Skeletal muscle tissue (tissue), 3 donors: ENCODE measurements at regions not wholly inside any gene's neighbourhood (a gene's known extent, or its start where the extent isn't known, plus 50 kb on each side); places are given as distances from the start of the nearest gene placed in this dataset.
A peak's percentile ranks its signal among the peaks of the same experiment; 100 is the strongest.
"Not testable (repeated sequence)": the region's sequence is repeated elsewhere in the genome, so short reads cannot be mapped to it uniquely, and the experiment has no call there.

Source experiments
- H3K27ac ChIP-seq: one replicate; pipeline ENCODE4 v1.7.0; 2013; ENCODE audit warnings: mild to moderate bottlenecking, low read depth, low read length, inconsistent platforms
- H3K27me3 ChIP-seq, 3 donors: one replicate each; pipeline ENCODE4 v1.7.0; 2013; ENCODE audit warnings: low read length in 3 of 3; ENCODE audit not compliant: control insufficient read depth in 3 of 3, insufficient read depth in 3 of 3
- H3K36me3 ChIP-seq, 3 donors: one replicate each; pipeline ENCODE4 v1.7.0; 2013; ENCODE audit warnings: low read length in 3 of 3; ENCODE audit not compliant: control insufficient read depth in 3 of 3, insufficient read depth in 3 of 3
- H3K4me1 ChIP-seq, 3 donors: one replicate each; pipeline ENCODE4 v1.7.0; 2013; ENCODE audit warnings: low read length in 3 of 3, mild to moderate bottlenecking in 3 of 3; ENCODE audit not compliant: control insufficient read depth in 3 of 3, insufficient read depth in 3 of 3
- H3K4me3 ChIP-seq, 3 donors: one replicate each; pipeline ENCODE4 v1.7.0; 2013; ENCODE audit warnings: low read length in 3 of 3
- H3K9ac ChIP-seq, 3 donors: one replicate each; pipeline ENCODE4 v1.7.0; 2013; ENCODE audit warnings: low read length in 3 of 3, mild to moderate bottlenecking in 3 of 3, moderate library complexity in 2 of 3, low read depth in 1 of 3
- H3K9me3 ChIP-seq, 3 donors: one replicate each; pipeline ENCODE4 v1.7.0; 2013; ENCODE audit warnings: low read length in 3 of 3; ENCODE audit not compliant: control insufficient read depth in 3 of 3
- donor health status: Osteomylitis.

- Histone ChIP-seq H3K27me3 (peaks cover 0 to 4% (median 4%) of the 10 kb centered on the region in 3 donors), H3K4me3 (no peak overlapping the region), H3K9ac (no peak overlapping the region), H3K9me3 (peaks cover 0 to 12% (median 2%) of the 10 kb centered on the region in 3 donors), H3K27ac (no peak overlapping the region), H3K4me1 (peaks cover 0 to 4% (median 4%) of the 10 kb centered on the region in 3 donors), H3K36me3 (no peaks in the 10 kb centered on the region)
These were observed 97.5 kb downstream of the DLL1 start for GRCh38 chr6:170193326-170193821.

- no peak overlapping the region for H3K27ac ChIP-seq
- H3K27me3 ChIP-seq, result peaks cover 0 to 4% (median 4%) of the 10 kb centered on the region in 3 donors
- no peak overlapping the region for H3K9ac ChIP-seq
- no peaks in the 10 kb centered on the region for H3K36me3 ChIP-seq
- H3K4me3 ChIP-seq, result no peak overlapping the region
- peaks cover 0 to 9% (median 8%) of the 10 kb centered on the region in 3 donors for H3K4me1 ChIP-seq
- H3K9me3 ChIP-seq, result peaks cover 0 to 12% (median 2%) of the 10 kb centered on the region in 3 donors
These were observed 98.0 kb downstream of the DLL1 start for GRCh38 chr6:170192905-170193304.

DNA sequence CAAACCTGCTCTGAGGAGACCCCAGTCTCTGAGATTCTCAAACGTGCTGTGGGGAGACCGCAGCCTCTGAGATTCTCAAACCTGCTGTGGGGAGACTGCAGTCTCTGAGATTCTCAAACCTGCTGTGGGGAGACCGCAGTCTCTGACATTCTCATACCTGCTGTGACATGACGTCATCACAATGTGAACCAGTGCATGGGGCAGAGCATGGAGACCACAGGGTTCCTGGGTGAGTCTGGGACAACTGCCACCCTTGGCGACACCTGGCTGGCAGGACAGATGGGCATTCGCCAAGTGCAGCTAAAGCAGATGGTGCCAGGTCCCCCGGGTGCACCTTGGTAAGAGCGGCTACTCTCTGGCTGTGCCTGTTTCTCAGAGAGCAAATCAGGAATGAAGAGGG lies 98.8 kb downstream of the DLL1 start:
- not testable (repeated sequence) for H3K27ac ChIP-seq

DNA sequence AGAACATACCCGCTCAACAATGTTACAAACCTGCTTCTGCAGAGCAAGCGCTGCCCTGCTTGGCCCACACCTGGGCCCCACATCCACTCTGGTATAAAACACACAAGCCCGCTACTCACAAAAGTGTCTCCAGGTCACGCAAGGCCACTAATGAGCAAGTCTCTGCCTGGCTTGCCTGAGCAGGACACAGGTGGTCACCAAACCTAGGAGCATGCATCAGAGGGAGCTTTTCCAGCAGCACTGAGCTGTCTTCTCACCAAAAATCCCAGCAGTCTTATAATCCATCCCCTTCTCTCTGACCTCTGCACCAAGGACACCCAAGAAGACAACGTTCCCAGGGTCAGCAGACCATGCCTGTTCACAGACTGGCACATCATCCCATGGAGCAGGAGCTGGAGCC lies 100.8 kb downstream of the DLL1 start:
- Histone ChIP-seq H3K36me3 (no peaks in the 10 kb centered on the region), H3K27ac (no peak overlapping the region), H3K4me1 (peaks cover 0 to 14% (median 8%) of the 10 kb centered on the region in 3 donors), H3K9me3 (peaks cover 0 to 2% (median 2%) of the 10 kb centered on the region in 3 donors), H3K27me3 (peaks cover 0 to 7% (median 4%) of the 10 kb centered on the region in 3 donors), H3K4me3 (no peak overlapping the region), H3K9ac (no peak overlapping the region)

More for the DNA sequence above, 98.8 kb downstream of the DLL1 start:
- H3K4me3 ChIP-seq, H3K9ac ChIP-seq, H3K36me3 ChIP-seq, H3K27me3 ChIP-seq: not testable (repeated sequence)
- H3K4me1 ChIP-seq, result peaks cover 0 to 14% (median 8%) of the 10 kb centered on the region in 3 donors
- H3K9me3 ChIP-seq, result peaks cover 0 to 12% (median 2%) of the 10 kb centered on the region in 3 donors

DNA sequence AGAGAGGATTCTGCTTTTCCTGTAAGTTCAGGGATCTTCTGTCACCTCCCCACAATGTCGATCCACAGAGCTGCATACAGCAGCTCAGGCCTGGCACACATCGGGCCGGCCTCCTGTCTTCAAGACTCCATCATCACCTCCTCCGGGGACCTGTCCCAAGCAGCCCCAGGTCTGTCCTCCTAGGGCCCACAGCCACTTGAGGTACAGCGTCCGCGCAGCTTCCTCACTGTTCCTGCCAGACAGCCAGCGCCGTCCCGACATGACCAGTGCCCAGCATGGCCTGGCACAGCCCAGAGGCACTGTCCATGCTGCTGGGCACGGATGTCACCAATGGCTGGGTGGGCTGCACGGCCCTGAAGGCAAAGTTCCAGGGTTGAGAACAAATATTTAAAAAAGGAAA lies 101.6 kb downstream of the DLL1 start:
- no peaks in the 10 kb centered on the region for H3K36me3 ChIP-seq

DNA sequence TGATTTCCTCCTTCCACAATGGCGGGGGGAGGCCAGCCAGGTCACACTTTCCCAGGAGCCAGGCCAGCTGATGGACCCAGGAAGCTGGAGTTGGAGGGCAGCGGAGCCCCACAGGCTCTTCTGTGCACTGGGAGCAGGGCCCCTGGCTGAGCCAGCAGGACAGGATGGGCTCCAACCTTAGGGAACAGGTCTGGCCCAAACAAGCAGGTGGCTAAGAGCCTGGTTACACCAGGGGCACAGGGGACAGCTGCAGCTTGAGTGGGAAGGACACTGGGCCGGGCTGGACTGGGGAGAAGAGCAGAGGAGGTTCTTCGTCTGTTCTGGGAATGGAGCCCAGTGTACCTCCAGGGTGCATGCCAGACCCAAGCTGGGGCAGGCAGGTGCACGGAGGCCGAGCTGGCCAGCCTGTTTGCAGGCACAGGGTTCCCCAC lies 102.3 kb downstream of the DLL1 start:
- peaks cover 0 to 2% (median 0%) of the 10 kb centered on the region in 3 donors for H3K9me3 ChIP-seq
- no peaks in the 10 kb centered on the region for H3K36me3 ChIP-seq
- peaks cover 0 to 14% (median 8%) of the 10 kb centered on the region in 3 donors for H3K4me1 ChIP-seq
- H3K9ac ChIP-seq, result peak overlapping the region in 1 of 3 donors; percentile 16
- peaks cover 0 to 7% (median 4%) of the 10 kb centered on the region in 3 donors for H3K27me3 ChIP-seq
- no peak overlapping the region for H3K27ac ChIP-seq
- no peak overlapping the region for H3K4me3 ChIP-seq

More for the DNA sequence above, 101.6 kb downstream of the DLL1 start:
- peaks cover 0 to 2% (median 0%) of the 10 kb centered on the region in 3 donors for H3K9me3 ChIP-seq
- H3K27me3 ChIP-seq, result peaks cover 0 to 7% (median 4%) of the 10 kb centered on the region in 3 donors
- no peak overlapping the region for H3K27ac ChIP-seq
- H3K4me3 ChIP-seq, result no peak overlapping the region
- peaks cover 0 to 14% (median 8%) of the 10 kb centered on the region in 3 donors for H3K4me1 ChIP-seq
- no peak overlapping the region for H3K9ac ChIP-seq

GRCh38 chr6:170187669-170188566 lies 103.0 kb downstream of the DLL1 start:
- no peak overlapping the region for H3K27ac ChIP-seq
- H3K4me1 ChIP-seq, result peaks cover 0 to 14% (median 8%) of the 10 kb centered on the region in 3 donors
- peaks cover 0 to 7% (median 4%) of the 10 kb centered on the region in 3 donors for H3K27me3 ChIP-seq
- H3K9me3 ChIP-seq, result no peaks in the 10 kb centered on the region
- H3K4me3 ChIP-seq, result no peak overlapping the region
- no peaks in the 10 kb centered on the region for H3K36me3 ChIP-seq
- peak overlapping the region in 2 of 3 donors; percentile 16 to 20 for H3K9ac ChIP-seq

- no peaks in the 10 kb centered on the region for H3K9me3 ChIP-seq
- no peak overlapping the region for H3K4me3 ChIP-seq
- no peaks in the 10 kb centered on the region for H3K36me3 ChIP-seq
- H3K4me1 ChIP-seq, result peaks cover 0 to 14% (median 8%) of the 10 kb centered on the region in 3 donors
- peaks cover 0 to 4% (median 3%) of the 10 kb centered on the region in 3 donors for H3K27me3 ChIP-seq
- H3K27ac ChIP-seq, result no peak overlapping the region
- H3K9ac ChIP-seq, result no peak overlapping the region
These were observed 103.8 kb downstream of the DLL1 start for GRCh38 chr6:170186941-170187668.

DNA sequence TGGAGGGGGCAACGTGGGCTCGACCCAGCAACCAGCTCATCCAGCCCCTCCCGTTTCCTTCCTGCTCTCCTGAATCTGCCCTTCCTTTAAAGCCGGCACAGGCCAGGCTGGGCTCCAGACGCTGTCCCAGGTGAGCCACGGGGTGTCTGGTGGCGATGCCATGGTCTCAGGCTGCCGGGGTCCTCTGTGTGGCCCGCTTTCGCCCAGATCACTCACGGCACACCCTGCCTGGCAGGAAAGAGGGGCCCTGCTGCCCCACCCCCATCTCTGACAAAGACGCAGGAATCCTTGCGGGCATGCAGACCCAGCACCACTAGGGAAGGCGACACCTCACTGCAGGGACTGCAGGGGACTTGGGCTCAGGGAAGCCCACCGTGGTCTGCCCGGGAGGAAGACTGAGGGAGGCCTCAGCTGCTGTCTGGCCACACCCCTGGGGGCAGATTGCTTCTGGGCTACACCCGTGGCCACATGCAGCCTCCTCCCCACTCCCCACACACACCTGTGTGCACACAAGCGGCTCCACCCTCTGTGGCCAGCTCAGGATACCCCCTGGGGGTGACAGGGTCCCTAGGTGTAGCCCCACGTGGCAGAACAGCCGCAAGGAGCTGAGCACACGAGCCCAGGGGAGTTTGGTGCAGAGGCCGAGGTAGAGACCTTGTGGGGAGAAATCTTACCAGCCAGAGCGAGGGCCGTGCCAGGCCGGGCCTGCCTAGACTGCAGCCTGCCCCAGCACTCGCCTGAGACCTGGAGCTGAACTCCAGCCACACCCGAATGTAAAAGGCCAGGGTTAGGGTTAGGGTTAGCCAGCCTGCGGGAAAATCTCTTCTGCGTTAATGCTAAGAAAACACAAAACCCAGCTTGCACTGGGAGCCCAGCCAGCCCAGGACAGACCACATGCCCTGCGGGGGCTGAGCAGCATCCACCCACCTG lies 104.6 kb downstream of the DLL1 start:
- H3K27me3 ChIP-seq, result peaks cover 4 to 8% (median 5%) of the 10 kb centered on the region in 3 donors
- no peak overlapping the region for H3K4me3 ChIP-seq
- no peak overlapping the region for H3K27ac ChIP-seq
- peaks cover 0 to 14% (median 8%) of the 10 kb centered on the region in 3 donors for H3K4me1 ChIP-seq
- H3K9ac ChIP-seq, result no peak overlapping the region
- no peaks in the 10 kb centered on the region for H3K36me3 ChIP-seq
- no peaks in the 10 kb centered on the region for H3K9me3 ChIP-seq
